ENCODE measurements at regions not wholly inside any gene's neighbourhood (a gene's known extent, or its start where the extent isn't known, plus 50 kb on each side); places are given as distances from the start of the nearest gene placed in this dataset.
"Not testable (repeated sequence)": the region's sequence is repeated elsewhere in the genome, so short reads cannot be mapped to it uniquely, and the experiment has no call there.

GRCh38 chr6:139706912-139707311, 332.5 kb upstream of the CITED2 start:
- Histone ChIP-seq H3K27ac (ENCODE audit: low read length) (no peak overlapping the region), H3K4me1 (ENCODE audit: control insufficient read depth, insufficient read depth, low read length) (peaks cover 6% of the 10 kb centered on the region), H3K4me3 (ENCODE audit: low read length) (no peak overlapping the region), H3K9me3 (ENCODE audit: control insufficient read depth, low read depth, low read length) (peaks cover 3% of the 10 kb centered on the region), H3K36me3 (ENCODE audit: control insufficient read depth, insufficient read depth, low read length) (no peaks in the 10 kb centered on the region), H3K27me3 (ENCODE audit: control insufficient read depth, insufficient read depth, low read length) (no peaks in the 10 kb centered on the region)
- DNase-seq, result no peak
- 50% methylated on average over 1 of the region's 3 CpGs for WGBS (ENCODE audit: insufficient coverage, low lambda C conversion rate)

DNA sequence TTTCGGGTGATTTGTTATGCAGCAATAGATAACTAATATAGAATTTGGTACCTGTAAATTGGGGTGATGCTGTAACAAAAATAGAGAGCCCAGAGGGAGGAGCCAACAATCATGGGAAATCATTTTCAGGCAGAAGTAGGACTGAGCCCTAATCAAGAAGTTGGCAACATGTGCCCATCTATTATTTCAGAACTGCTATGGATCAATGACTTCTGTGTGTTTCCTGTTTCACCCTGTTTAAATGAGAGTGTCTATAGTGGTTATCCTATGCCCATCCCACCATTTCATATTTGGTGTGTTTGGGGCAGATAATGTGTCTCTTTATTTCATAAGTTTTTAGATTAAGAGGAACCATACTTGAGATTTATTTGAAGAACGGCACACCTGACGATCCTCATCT, 330.8 kb upstream of the CITED2 start:
- Histone ChIP-seq H3K4me1 (ENCODE audit: control insufficient read depth, insufficient read depth, low read length) (peaks cover 6% of the 10 kb centered on the region), H3K9me3 (ENCODE audit: control insufficient read depth, low read depth, low read length) (peaks cover 3% of the 10 kb centered on the region), H3K36me3 (ENCODE audit: control insufficient read depth, insufficient read depth, low read length) (no peaks in the 10 kb centered on the region), H3K4me3 (ENCODE audit: low read length) (no peak overlapping the region), H3K27me3 (ENCODE audit: control insufficient read depth, insufficient read depth, low read length) (no peaks in the 10 kb centered on the region), H3K27ac (ENCODE audit: low read length) (no peak overlapping the region)
- 100% methylated on average over 1 of the region's 3 CpGs for WGBS (ENCODE audit: insufficient coverage, low lambda C conversion rate)
- no peak for DNase-seq

- no peak overlapping the region for H3K27ac ChIP-seq (ENCODE audit: low read length)
- WGBS (ENCODE audit: insufficient coverage, low lambda C conversion rate), result no CpG with 5 or more reads among the region's 1 CpG
These were observed 329.3 kb upstream of the CITED2 start for GRCh38 chr6:139703780-139704179.

GRCh38 chr6:139702706-139703105, 328.3 kb upstream of the CITED2 start:
- Histone ChIP-seq H3K9me3 (ENCODE audit: control insufficient read depth, low read depth, low read length) (peaks cover 6% of the 10 kb centered on the region), H3K4me3 (ENCODE audit: low read length) (no peak overlapping the region), H3K27ac (ENCODE audit: low read length) (no peak overlapping the region), H3K4me1 (ENCODE audit: control insufficient read depth, insufficient read depth, low read length) (peaks cover 8% of the 10 kb centered on the region), H3K27me3 (ENCODE audit: control insufficient read depth, insufficient read depth, low read length) (no peaks in the 10 kb centered on the region), H3K36me3 (ENCODE audit: control insufficient read depth, insufficient read depth, low read length) (no peaks in the 10 kb centered on the region)
- DNase-seq, result no peak

More at GRCh38 chr6:139703780-139704179, 329.3 kb upstream of the CITED2 start:
- peaks cover 3% of the 10 kb centered on the region for H3K9me3 ChIP-seq (ENCODE audit: control insufficient read depth, low read depth, low read length)
- no peaks in the 10 kb centered on the region for H3K36me3 ChIP-seq (ENCODE audit: control insufficient read depth, insufficient read depth, low read length)
- H3K4me1 ChIP-seq (ENCODE audit: control insufficient read depth, insufficient read depth, low read length), result peaks cover 9% of the 10 kb centered on the region
- no peak overlapping the region for H3K4me3 ChIP-seq (ENCODE audit: low read length)
- no peaks in the 10 kb centered on the region for H3K27me3 ChIP-seq (ENCODE audit: control insufficient read depth, insufficient read depth, low read length)
- DNase-seq, result no peak

DNA sequence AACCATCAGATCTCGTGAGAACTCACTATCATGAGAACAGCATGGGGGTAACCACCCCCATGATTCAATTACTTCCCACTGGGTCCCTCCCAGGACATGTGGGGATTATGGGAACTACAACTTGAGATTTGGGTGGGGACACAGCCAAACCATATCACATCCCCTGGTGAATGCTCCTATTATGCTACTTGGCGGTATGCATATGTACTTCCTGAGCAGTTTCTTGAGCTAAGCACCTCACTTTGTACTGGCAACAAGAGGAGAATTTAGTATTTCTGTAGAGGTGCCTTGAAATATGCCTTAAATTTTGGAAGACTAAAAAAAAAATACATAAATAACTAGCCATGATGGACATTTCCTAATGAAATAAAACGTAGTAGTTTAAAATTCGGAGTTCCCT, 327.2 kb upstream of the CITED2 start:
- no peak for DNase-seq
- Histone ChIP-seq H3K27me3 (ENCODE audit: control insufficient read depth, insufficient read depth, low read length) (no peaks in the 10 kb centered on the region), H3K4me1 (ENCODE audit: control insufficient read depth, insufficient read depth, low read length) (peaks cover 8% of the 10 kb centered on the region), H3K27ac (ENCODE audit: low read length) (no peak overlapping the region), H3K4me3 (ENCODE audit: low read length) (no peak overlapping the region), H3K9me3 (ENCODE audit: control insufficient read depth, low read depth, low read length) (peaks cover 6% of the 10 kb centered on the region), H3K36me3 (ENCODE audit: control insufficient read depth, insufficient read depth, low read length) (no peaks in the 10 kb centered on the region)
- 100% methylated on average over 1 of the region's 4 CpGs for WGBS (ENCODE audit: insufficient coverage, low lambda C conversion rate)

- Histone ChIP-seq H3K27me3 (ENCODE audit: control insufficient read depth, insufficient read depth, low read length) (no peaks in the 10 kb centered on the region), H3K36me3 (ENCODE audit: control insufficient read depth, insufficient read depth, low read length) (no peaks in the 10 kb centered on the region), H3K27ac (ENCODE audit: low read length) (no peak overlapping the region), H3K4me1 (ENCODE audit: control insufficient read depth, insufficient read depth, low read length) (peaks cover 7% of the 10 kb centered on the region), H3K4me3 (ENCODE audit: low read length) (no peak overlapping the region), H3K9me3 (ENCODE audit: control insufficient read depth, low read depth, low read length) (peaks cover 6% of the 10 kb centered on the region)
- no CpG with 5 or more reads among the region's 1 CpG for WGBS (ENCODE audit: insufficient coverage, low lambda C conversion rate)
- DNase-seq, result no peak
These were observed 326.6 kb upstream of the CITED2 start for GRCh38 chr6:139701003-139701402.

GRCh38 chr6:139699911-139700310, 325.5 kb upstream of the CITED2 start:
- H3K4me1 ChIP-seq (ENCODE audit: control insufficient read depth, insufficient read depth, low read length), result peaks cover 6% of the 10 kb centered on the region
- no CpG with 5 or more reads among the region's 1 CpG for WGBS (ENCODE audit: insufficient coverage, low lambda C conversion rate)
- no peak overlapping the region for H3K4me3 ChIP-seq (ENCODE audit: low read length)
- no peak overlapping the region for H3K27ac ChIP-seq (ENCODE audit: low read length)
- peaks cover 4% of the 10 kb centered on the region for H3K9me3 ChIP-seq (ENCODE audit: control insufficient read depth, low read depth, low read length)
- H3K27me3 ChIP-seq (ENCODE audit: control insufficient read depth, insufficient read depth, low read length), result no peaks in the 10 kb centered on the region
- no peak for DNase-seq
- no peaks in the 10 kb centered on the region for H3K36me3 ChIP-seq (ENCODE audit: control insufficient read depth, insufficient read depth, low read length)

DNA sequence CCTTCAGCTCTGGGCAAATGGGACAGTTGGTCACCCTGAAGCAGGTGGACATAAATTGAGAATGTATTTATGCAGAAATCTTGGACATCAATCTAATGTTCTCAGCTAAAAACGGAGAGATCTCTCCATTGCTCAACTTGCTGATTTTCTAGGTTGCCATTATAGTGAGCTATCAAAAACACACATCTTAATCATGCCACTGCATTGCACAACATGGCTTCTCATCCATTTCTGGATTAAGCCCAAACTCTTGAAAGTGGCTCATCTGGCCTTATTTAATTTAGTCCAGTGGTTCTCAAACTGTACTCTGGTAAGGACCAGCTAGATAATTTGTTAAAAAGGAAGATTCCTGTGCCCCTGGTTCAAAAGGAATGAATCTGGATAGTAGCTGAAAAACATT, 324.9 kb upstream of the CITED2 start:
- Histone ChIP-seq H3K4me3 (ENCODE audit: low read length) (no peak overlapping the region), H3K27me3 (ENCODE audit: control insufficient read depth, insufficient read depth, low read length) (no peaks in the 10 kb centered on the region), H3K4me1 (ENCODE audit: control insufficient read depth, insufficient read depth, low read length) (peaks cover 6% of the 10 kb centered on the region), H3K27ac (ENCODE audit: low read length) (no peak overlapping the region), H3K36me3 (ENCODE audit: control insufficient read depth, insufficient read depth, low read length) (no peaks in the 10 kb centered on the region), H3K9me3 (ENCODE audit: control insufficient read depth, low read depth, low read length) (peaks cover 4% of the 10 kb centered on the region)
- no CpG with 5 or more reads among the region's 1 CpG for WGBS (ENCODE audit: insufficient coverage, low lambda C conversion rate)
- no peak for DNase-seq

GRCh38 chr6:139698526-139699176, 324.2 kb upstream of the CITED2 start:
- peak; percentile 29 to 64 for DNase-seq
- 30% methylated on average over 2 of the region's 3 CpGs for WGBS (ENCODE audit: insufficient coverage, low lambda C conversion rate)
- Histone ChIP-seq H3K27me3 (ENCODE audit: control insufficient read depth, insufficient read depth, low read length) (no peaks in the 10 kb centered on the region), H3K9me3 (ENCODE audit: control insufficient read depth, low read depth, low read length) (peaks cover 4% of the 10 kb centered on the region), H3K27ac (ENCODE audit: low read length) (no peak overlapping the region), H3K4me3 (ENCODE audit: low read length) (no peak overlapping the region), H3K4me1 (ENCODE audit: control insufficient read depth, insufficient read depth, low read length) (peaks cover 6% of the 10 kb centered on the region), H3K36me3 (ENCODE audit: control insufficient read depth, insufficient read depth, low read length) (no peaks in the 10 kb centered on the region)

DNA sequence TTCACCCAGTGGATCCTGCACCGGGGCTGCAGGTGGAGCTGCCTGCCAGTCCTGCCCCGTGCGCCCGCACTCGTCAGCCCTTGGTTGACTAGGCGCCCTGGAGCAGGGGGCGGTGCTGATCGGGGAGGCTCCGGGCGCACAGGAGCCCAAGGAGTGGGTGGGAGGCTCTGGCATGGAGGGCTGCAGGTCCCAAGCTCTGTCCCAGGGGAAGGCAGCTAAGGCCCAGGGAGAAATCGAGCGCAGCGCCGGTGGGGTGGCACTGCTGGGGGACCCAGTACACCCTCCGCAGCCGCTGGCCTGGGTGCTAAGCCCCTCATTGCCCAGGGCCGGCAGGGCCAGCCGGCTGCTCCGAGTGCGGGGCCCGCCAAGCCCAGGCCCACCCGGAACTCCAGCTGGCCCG, 323.4 kb upstream of the CITED2 start:
- H3K36me3 ChIP-seq (ENCODE audit: control insufficient read depth, insufficient read depth, low read length); H3K27me3 ChIP-seq (ENCODE audit: control insufficient read depth, insufficient read depth, low read length); H3K9me3 ChIP-seq (ENCODE audit: control insufficient read depth, low read depth, low read length); H3K27ac ChIP-seq (ENCODE audit: low read length); DNase-seq; H3K4me1 ChIP-seq (ENCODE audit: control insufficient read depth, insufficient read depth, low read length); H3K4me3 ChIP-seq (ENCODE audit: low read length): not testable (repeated sequence)
- no CpG with 5 or more reads among the region's 23 CpGs for WGBS (ENCODE audit: insufficient coverage, low lambda C conversion rate)

- WGBS (ENCODE audit: insufficient coverage, low lambda C conversion rate), result no CpG with 5 or more reads among the region's 16 CpGs
- not testable (repeated sequence) for H3K36me3 ChIP-seq (ENCODE audit: control insufficient read depth, insufficient read depth, low read length); H3K27me3 ChIP-seq (ENCODE audit: control insufficient read depth, insufficient read depth, low read length); DNase-seq; H3K9me3 ChIP-seq (ENCODE audit: control insufficient read depth, low read depth, low read length); H3K4me3 ChIP-seq (ENCODE audit: low read length); H3K4me1 ChIP-seq (ENCODE audit: control insufficient read depth, insufficient read depth, low read length); H3K27ac ChIP-seq (ENCODE audit: low read length)
These were observed 322.5 kb upstream of the CITED2 start for GRCh38 chr6:139696991-139697390.

Measured in large intestine (tissue), 3 donors.